DMS 273 treated with DMSO at 0.1 percent for 48 hours (cell line): ENCODE measurements at regions not wholly inside any gene's neighbourhood (a gene's known extent, or its start where the extent isn't known, plus 50 kb on each side); places are given as distances from the start of the nearest gene placed in this dataset.
"Not testable (repeated sequence)": the region's sequence is repeated elsewhere in the genome, so short reads cannot be mapped to it uniquely, and the experiment has no call there.

Experiments
- DNase-seq: peaks from one replicate; lab custom pipeline; 2025; lab: John Stamatoyannopoulos, UW

DNA sequence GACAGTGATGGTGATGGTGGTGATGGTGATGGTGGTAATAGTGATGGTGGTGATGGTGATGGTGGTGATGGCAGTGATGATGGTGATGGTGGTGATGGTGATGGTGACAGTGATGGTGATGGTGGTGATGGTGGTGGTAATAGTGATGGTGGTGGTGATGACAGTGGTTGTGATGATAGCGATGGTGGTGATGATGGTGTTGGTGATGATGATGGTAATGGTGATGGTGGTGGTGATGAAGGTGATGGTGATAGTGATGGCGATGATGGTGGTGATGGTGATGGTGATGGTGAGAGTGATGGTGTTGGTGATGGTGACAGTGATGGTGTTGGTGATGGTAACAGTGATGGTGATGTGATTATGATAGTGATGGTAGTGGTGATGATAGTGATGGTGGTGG lies 94.3 kb downstream of the ASB1 start:
- no peak for DNase-seq

DNA sequence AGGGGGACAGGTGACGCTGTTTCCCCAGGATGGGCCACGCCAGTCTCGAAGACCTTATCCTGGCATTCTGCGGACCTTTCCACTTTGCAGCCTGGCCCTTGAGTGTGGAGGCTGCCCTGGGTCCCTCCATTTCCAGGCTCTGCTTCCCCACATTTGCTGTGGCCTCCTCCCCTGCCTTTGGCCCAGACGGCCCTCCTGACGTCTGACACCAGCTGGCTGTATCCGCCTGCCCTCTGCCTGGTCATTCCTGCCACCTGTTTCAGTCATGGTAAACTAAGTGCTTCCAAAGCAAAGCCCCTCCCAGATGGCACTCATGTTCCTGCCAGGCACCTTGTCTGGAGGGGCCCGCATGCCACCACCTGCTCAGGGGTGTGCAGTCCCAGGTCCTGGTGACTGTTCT lies 95.1 kb downstream of the ASB1 start:
- DNase-seq: no peak

DNA sequence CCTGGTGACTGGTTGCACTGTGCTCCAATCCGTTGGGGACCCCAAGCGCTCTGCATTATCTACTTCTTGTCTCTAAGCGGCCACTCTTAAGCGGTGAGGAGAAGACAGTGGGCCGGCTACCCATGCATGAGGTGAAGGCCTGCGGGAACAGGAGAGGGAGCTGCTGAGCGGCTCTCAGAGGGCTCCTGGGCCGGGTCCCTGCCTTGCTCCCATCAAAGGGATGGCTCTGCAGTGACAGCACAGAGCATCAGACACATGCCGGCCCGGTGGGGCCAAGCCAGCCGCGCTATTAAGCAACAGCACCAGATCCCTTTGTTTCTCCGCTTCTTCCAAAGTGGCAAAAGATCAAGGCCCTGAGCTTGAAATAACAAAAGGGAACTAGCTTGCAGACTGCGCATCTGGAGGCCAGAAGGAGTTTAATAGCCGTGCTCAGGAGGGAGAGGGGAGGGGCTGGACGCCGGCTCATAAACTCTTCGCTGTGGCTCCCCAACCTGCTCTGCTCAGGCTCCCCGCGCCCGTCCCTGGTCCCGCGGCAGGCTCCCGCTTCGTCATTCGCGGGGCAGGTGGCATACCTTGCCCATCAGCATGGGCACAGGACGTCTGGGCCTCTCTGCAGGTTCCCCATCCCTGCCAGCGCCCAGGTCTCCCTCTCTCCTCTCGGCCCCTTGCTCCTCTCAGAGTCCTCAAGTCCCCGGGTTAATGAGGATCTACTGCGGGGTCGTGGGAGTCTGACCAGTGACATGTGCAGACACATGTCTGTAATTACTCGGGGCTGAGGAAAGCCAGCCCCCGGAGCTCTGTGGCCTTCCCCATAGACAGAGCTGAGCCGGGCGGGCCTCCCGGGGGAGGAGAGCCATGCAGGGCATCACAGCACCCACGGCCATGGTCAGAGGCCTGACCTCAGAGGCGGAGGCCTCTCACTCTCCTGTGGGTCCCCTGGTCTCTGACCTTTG lies 96.7 kb downstream of the ASB1 start:
- peak; percentile 14 for DNase-seq

- DNase-seq: no peak
These were observed 97.8 kb downstream of the ASB1 start for GRCh38 chr2:238524426-238524983.

DNA sequence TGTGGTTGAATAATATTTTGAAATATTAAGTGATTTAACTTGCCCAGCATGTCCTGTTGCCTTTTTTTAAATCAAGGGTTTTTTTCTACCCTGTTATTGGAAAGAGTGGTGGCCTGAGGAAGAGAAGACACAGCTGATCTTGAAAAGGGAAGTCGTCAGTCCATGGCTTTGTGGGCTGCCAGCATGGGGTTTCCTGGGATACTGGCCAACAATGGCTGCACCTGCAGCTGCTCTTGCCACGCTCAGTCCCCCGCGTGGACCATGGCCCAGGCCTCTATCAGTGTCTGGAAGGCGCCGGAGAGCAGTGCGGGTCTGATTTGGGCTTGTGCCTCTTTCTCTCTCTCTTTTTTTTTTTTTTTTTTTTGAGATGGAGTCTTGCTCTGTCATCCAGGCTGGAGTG lies 99.3 kb downstream of the ASB1 start:
- no peak for DNase-seq

GRCh38 chr2:238527565-238527964 lies 100.8 kb downstream of the ASB1 start:
- DNase-seq: no peak

DNA sequence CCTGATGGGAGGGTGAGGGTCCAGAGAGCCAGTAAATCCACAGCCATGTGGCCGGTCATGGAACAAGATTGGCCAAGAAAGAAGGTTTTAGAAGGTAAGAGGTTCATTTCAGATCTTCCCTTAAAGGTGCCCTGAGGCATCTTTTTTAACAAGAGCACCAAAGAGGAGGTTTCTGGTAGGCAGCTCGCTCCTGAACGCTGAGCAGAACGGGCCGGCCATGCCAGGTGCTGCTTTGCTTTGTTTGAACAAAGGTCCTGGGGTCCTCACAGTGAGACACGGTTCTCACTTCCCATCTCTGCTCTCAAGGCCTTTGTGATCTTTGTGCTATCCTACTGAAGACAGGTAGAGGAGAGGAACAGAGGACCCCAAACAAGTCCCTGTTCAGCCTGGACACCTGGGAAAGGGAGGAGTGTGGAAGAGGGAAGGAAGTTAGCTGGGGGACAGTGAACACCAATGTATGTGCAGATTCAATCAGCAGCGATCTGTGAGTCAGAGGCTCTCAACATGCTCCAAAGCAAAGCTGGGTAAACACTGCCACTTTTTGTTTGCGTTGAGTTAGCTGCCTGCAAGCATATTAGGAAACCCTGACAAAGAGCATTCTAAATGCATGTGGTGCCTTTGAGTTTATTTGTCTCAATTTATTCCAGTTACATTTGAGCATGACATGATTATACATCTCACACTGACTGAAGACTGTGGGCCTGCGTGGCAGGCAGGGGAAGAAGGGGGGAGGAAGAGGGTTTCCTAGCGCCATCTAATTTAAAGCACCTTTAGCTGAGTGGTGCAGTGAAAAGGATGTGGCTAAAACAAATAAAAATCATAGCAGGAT lies 102.4 kb downstream of the ASB1 start:
- DNase-seq: no peak

- not testable (repeated sequence) for DNase-seq
These were observed 104.4 kb downstream of the ASB1 start for GRCh38 chr2:238531017-238531645.

GRCh38 chr2:238543732-238544131 lies 117.0 kb downstream of the ASB1 start:
- DNase-seq: not testable (repeated sequence)

- no peak for DNase-seq
These were observed 122.3 kb downstream of the ASB1 start for GRCh38 chr2:238548902-238549462.

DNA sequence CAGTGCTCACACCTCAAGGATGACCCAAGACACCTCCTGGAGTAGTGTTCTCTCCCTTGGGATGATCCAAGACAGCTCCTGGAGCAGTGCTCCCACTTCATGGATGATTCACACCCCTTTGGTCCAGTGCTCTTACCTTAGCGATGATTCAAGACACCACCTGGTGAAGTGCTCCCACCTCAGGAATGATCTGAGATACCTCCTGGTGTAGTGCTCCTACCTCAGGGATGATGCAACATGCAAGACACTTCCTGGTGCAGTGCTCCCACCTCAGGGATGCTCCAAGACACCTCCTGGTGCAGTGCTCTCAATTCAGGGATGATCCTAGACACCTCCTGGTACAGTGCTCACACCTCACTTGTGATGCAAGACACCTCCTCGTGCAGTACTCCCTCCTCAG lies 123.1 kb downstream of the ASB1 start:
- no peak for DNase-seq

GRCh38 chr2:238551091-238551490 lies 124.4 kb downstream of the ASB1 start:
- no peak for DNase-seq

GRCh38 chr2:238552226-238552625 lies 125.5 kb downstream of the ASB1 start:
- DNase-seq: no peak

DNA sequence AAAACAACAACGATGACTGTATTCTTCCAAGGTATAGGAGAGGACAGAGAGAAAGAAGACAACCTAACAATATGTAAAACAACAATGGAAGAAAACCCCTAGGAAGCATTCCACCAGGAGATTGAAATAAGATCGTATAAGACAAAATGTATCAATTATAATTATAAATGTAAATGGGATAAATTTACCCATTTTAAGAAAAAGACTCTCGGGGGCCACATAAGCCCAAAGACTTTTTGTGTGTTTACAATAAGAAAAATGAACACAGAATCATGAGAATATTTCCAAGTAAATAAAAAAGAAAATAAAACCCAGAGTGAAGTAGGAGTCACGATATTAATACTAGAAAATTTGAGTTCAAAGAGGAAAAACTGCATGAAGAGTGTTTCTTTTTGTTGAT lies 126.4 kb downstream of the ASB1 start:
- DNase-seq: no peak

- no peak for DNase-seq
These were observed 128.0 kb downstream of the ASB1 start for GRCh38 chr2:238554468-238555315.

DNA sequence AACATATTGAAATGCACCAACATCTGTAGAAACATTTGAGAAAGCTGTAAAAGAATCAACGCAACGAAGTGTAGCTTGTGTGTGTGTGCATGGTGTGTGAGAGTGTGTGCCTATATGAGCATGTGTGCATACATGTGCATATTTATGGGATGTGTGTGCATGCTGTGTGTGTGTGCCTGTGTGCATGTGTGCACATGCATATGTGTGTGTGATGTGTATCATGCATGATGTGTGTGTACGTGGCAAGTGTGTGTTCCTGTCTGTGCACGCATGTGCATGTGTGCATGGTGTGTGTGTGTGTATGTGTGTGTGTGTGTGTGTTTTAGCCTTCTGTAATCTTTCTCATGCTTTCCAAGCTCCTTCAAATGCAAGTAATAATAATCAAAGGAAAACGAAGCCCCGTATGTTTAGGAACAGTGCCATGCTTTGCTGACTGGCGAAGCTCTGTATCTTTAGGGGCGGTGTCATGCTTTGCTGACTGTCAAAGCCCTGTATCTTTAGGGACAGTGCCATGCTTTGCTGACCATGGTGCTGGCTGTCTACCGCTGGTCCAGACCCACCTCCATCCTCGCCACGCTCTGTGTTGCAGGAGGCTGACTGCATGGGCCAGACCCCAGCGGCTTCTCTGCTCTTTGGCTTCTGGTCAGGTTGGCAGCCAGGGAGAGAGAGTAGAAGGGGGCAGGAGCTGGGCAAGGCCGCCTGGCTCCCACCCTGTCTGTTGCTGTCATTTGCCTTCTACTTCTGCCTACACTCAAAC lies 129.2 kb downstream of the ASB1 start:
- no peak for DNase-seq

GRCh38 chr2:238557431-238557830 lies 130.7 kb downstream of the ASB1 start:
- no peak for DNase-seq

DNA sequence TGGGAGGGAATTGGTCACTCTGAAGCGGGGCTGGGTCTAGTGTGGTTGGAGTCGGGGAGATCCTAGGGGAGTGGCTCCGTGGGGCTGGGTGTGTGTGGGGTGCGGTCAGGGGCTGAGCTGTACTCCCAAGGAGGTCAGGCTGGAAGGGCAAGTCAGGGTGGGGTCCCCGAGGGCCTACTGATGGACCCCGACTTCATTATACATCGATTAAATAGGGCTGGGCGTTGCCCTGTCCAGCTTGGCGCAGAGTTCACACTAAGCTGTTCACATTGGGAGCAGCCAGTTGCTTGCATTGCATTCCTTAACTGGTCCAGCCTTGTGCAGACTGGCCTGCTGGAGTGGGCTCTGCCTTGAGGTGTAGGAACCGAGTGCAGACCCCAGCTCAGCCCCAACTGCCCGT lies 131.2 kb downstream of the ASB1 start:
- no peak for DNase-seq

DNA sequence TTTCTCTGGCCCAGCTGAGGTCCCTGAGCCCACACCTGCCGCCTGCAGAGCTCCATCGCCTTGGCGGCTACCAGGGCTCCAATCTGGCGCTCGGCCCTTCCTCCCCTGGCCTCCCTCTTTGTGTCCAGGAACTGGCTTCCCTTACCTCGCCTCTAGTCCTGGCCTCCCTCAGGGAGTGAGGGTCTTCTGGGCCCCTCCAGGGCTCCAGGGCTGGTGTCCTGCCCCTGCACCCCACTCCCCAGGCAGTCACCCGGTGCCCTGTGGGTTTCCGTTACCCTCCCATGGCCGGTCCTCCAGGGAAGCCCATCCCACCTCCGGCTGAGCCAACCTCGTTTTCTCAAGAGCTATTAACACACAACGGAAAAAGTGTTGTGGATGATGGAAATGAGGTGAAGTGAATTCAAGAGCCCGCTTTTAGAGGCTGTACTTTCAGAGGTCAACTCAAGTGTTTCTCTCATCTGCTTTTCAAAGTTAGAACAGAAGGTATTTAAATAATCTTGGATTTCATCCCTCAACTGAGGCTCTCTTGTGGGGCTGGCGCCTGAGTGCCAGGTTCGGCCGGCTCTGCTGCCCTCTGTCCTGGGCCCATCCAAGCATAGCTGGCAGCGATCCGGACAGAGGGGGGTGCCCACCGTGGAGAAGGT lies 131.9 kb downstream of the ASB1 start:
- no peak for DNase-seq

GRCh38 chr2:238560234-238560633 lies 133.5 kb downstream of the ASB1 start:
- DNase-seq: no peak
